Sigmoid colon (tissue), 6 donors: ENCODE measurements at regions not wholly inside any gene's neighbourhood (a gene's known extent, or its start where the extent isn't known, plus 50 kb on each side); places are given as distances from the start of the nearest gene placed in this dataset.

Experiments used
- DNase-seq: peaks from one replicate; pipeline ENCODE4 v3.0.0-alpha.2; 2019
- H3K27ac ChIP-seq, 4 donors: fragments of 200-600 bp; sonication (generic); one replicate each; pipeline ENCODE4 v1.5.1; 2016 to 2019; ENCODE audit warnings: mild to moderate bottlenecking in 1 of 4
- H3K27me3 ChIP-seq, 3 donors: fragments of 200-600 bp; sonication (generic); one replicate each; pipeline ENCODE4 v1.5.1; 2019; ENCODE audit warnings: mild to moderate bottlenecking in 1 of 3
- H3K36me3 ChIP-seq, 4 donors: fragments of 200-600 bp; sonication (generic); one replicate each; pipeline ENCODE4 v1.5.1; 2016 to 2019
- H3K4me1 ChIP-seq, 4 donors: fragments of 200-600 bp; sonication (generic); one replicate each; pipeline ENCODE4 v1.5.1; 2017 to 2019
- H3K4me3 ChIP-seq, 4 donors: fragments of 200-600 bp; sonication (generic); one replicate each; pipeline ENCODE4 v1.5.1; 2017 to 2019; ENCODE audit warnings: mild to moderate bottlenecking in 2 of 4, moderate library complexity in 1 of 4
- H3K9me3 ChIP-seq, 4 donors: fragments of 200-600 bp in 3 of 4; sonication (generic) in 3 of 4; one replicate each; pipeline versions ENCODE4 v1.5.1 to v1.6.1; 2013 to 2019
- EP300 ChIP-seq, 4 donors: sonication (generic); formaldehyde crosslinking; IDR thresholded peaks; one replicate each; pipeline ENCODE4 v1.6.1; 2017; ENCODE audit warnings: antibody characterized with exemption in 4 of 4
- POLR2A ChIP-seq, 2 donors: fragments of 450-650 bp; IDR thresholded peaks; one replicate each; pipeline ENCODE4 v1.6.1; 2016; ENCODE audit warnings: antibody characterized with exemption in 2 of 2, mild to moderate bottlenecking in 2 of 2, moderate library complexity in 2 of 2
- POLR2AphosphoS5 ChIP-seq, 4 donors: sonication (generic); formaldehyde crosslinking; IDR thresholded peaks; one replicate each; pipeline ENCODE4 v1.6.1; 2017; ENCODE audit warnings: antibody characterized with exemption in 4 of 4
- WGBS, 2 donors: extraction: QIAGEN DNeasy Blood & Tissue Kit; methylation state at CpG; one replicate each; pipeline ENCODE4 v1.1.7; 2013; 5-methylcytosine and 5-hydroxymethylcytosine counted together
- intact Hi-C: fragments of 100-400 bp; cut with DNase I; formaldehyde crosslinking; loops from one replicate; pipeline ENCODE4 v1.15.1; 2023
- TF ChIP-seq, protein P1 (sequence below), 4 experiments: fragments of 450-650 bp in 3 of 4; fragments of 200-600 bp in 1 of 4; IDR thresholded peaks; one replicate each; pipeline ENCODE4 v1.5.1; 2016 to 2019; ENCODE audit warnings: antibody characterized with exemption in 4 of 4, mild to moderate bottlenecking in 3 of 4, moderate library complexity in 2 of 4
- donor health status: healthy with polysubstance abuse.
- donor health status: healthy.

DNA sequence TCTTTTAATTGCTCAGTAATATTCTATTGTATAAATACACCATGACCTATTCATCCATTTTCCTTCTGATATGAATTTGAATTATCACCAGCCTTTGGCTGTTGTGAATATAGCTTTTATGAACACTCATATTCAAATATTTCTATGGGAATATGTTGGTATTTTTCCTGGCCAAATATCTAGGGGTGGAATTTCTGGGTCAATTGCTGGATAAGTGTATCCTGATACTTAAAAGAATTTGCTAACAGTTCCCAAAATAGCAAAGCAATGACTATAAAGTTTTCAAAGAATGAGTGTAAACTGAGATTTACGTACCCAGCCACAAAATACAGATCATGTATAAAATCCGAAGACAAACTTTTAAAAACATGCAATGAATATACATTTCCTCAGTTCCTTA, 148.7 kb upstream of the CLEC14A start:
- H3K4me1 ChIP-seq, result peaks cover 0 to 9% (median 6%) of the 10 kb centered on the region in 4 donors
- TF ChIP-seq POLR2AphosphoS5 (IDR thresholded peaks at IDR 0.05), result no peak
- TF ChIP-seq POLR2A (IDR thresholded peaks at IDR 0.05), result no peak
- TF ChIP-seq, protein P1, sequence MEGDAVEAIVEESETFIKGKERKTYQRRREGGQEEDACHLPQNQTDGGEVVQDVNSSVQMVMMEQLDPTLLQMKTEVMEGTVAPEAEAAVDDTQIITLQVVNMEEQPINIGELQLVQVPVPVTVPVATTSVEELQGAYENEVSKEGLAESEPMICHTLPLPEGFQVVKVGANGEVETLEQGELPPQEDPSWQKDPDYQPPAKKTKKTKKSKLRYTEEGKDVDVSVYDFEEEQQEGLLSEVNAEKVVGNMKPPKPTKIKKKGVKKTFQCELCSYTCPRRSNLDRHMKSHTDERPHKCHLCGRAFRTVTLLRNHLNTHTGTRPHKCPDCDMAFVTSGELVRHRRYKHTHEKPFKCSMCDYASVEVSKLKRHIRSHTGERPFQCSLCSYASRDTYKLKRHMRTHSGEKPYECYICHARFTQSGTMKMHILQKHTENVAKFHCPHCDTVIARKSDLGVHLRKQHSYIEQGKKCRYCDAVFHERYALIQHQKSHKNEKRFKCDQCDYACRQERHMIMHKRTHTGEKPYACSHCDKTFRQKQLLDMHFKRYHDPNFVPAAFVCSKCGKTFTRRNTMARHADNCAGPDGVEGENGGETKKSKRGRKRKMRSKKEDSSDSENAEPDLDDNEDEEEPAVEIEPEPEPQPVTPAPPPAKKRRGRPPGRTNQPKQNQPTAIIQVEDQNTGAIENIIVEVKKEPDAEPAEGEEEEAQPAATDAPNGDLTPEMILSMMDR (IDR thresholded peaks at IDR 0.05), result no peak
- TF ChIP-seq EP300 (IDR thresholded peaks at IDR 0.05), result no peak
- intact Hi-C loops, result no loop called here
- H3K36me3 ChIP-seq, result no peaks in the 10 kb centered on the region
- no peaks in the 10 kb centered on the region for H3K27me3 ChIP-seq
- no peak overlapping the region for H3K4me3 ChIP-seq
- no peak for DNase-seq
- 71 to 76% methylated on average over 2 of the region's 2 CpGs for WGBS, 2 donors
- H3K9me3 ChIP-seq, result no peaks in the 10 kb centered on the region
- no peak overlapping the region for H3K27ac ChIP-seq

DNA sequence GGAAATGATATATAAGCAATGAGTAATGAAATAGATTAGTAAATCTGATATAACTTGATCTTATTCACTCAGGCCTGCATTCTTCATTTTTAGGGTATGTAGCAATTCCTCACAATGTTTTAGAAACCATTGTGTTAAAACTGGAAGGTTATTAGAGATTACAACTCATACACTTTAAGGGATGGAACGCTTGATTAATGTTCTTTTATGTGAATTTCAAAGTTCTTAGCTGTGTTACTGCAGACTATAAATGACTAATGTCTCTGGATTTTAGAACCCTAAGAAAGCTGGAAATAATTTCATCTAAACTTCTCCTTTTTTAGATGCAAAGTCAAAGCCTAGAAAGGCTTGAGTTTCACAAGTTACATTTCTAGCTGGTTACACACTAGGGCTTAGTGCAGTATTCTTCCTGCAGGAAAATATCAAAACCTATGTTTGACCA, 148.2 kb upstream of the CLEC14A start:
- no peak overlapping the region for H3K27ac ChIP-seq
- H3K4me1 ChIP-seq, result peaks cover 0 to 9% (median 6%) of the 10 kb centered on the region in 4 donors
- DNase-seq, result no peak
- WGBS, 2 donors, result 71 to 75% methylated on average over 1 of the region's 1 CpG
- no peaks in the 10 kb centered on the region for H3K36me3 ChIP-seq
- H3K27me3 ChIP-seq, result no peaks in the 10 kb centered on the region
- TF ChIP-seq POLR2A (IDR thresholded peaks at IDR 0.05) (no peak), POLR2AphosphoS5 (IDR thresholded peaks at IDR 0.05) (no peak), EP300 (IDR thresholded peaks at IDR 0.05) (no peak)
- TF ChIP-seq, protein P1 (IDR thresholded peaks at IDR 0.05), result no peak
- H3K9me3 ChIP-seq, result no peaks in the 10 kb centered on the region
- intact Hi-C loops, result no loop called here
- H3K4me3 ChIP-seq, result no peak overlapping the region

GRCh38 chr14:38400751-38401150, 144.9 kb upstream of the CLEC14A start:
- WGBS, 2 donors, result 25 to 62% methylated on average over 3 of the region's 3 CpGs
- H3K4me1 ChIP-seq, result peaks cover 0 to 8% (median 4%) of the 10 kb centered on the region in 4 donors

DNA sequence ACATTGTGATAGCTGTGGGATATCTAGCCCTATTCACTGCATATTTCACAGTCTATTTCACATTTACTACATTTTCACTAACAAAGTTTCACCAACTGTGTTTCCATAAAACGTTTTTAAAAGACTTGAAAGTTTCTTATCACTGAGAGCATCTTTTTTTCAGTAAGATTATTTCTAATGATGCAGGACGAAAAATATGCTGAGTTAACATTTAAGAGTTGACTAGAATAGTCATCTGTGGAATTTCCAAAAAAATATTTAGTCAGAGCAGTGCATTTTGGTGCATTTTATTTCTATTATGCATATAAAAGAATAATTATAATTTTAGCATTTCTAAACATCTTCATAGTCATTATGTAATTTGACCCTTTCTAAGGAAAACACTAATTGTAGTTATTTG, 143.8 kb upstream of the CLEC14A start:
- DNase-seq, result no peak
- intact Hi-C loops, result no loop called here
- 39 to 47% methylated on average over 2 of the region's 2 CpGs for WGBS, 2 donors

More at GRCh38 chr14:38400751-38401150, 144.9 kb upstream of the CLEC14A start:
- Histone ChIP-seq H3K9me3 (no peaks in the 10 kb centered on the region), H3K27ac (no peak overlapping the region), H3K36me3 (no peaks in the 10 kb centered on the region), H3K4me3 (no peak overlapping the region), H3K27me3 (no peaks in the 10 kb centered on the region)
- TF ChIP-seq POLR2AphosphoS5 (IDR thresholded peaks at IDR 0.05), result no peak
- intact Hi-C loops, result no loop called here
- DNase-seq, result no peak

GRCh38 chr14:38394767-38395166, 138.9 kb upstream of the CLEC14A start:
- Histone ChIP-seq H3K27me3 (no peaks in the 10 kb centered on the region), H3K4me3 (no peak overlapping the region), H3K4me1 (peaks cover 0 to 20% (median 15%) of the 10 kb centered on the region in 4 donors), H3K36me3 (no peaks in the 10 kb centered on the region), H3K27ac (no peak overlapping the region), H3K9me3 (no peaks in the 10 kb centered on the region)
- no peak for TF ChIP-seq POLR2A (IDR thresholded peaks at IDR 0.05)
- TF ChIP-seq EP300 (IDR thresholded peaks at IDR 0.05), result no peak
- TF ChIP-seq, protein P1 (IDR thresholded peaks at IDR 0.05), result no peak
- no peak for TF ChIP-seq POLR2AphosphoS5 (IDR thresholded peaks at IDR 0.05)
- no peak for DNase-seq
- intact Hi-C loops, result no loop called here

More for the DNA sequence above, 143.8 kb upstream of the CLEC14A start:
- TF ChIP-seq POLR2AphosphoS5 (IDR thresholded peaks at IDR 0.05), result no peak
- TF ChIP-seq EP300 (IDR thresholded peaks at IDR 0.05), result no peak
- no peak for TF ChIP-seq POLR2A (IDR thresholded peaks at IDR 0.05)
- TF ChIP-seq, protein P1 (IDR thresholded peaks at IDR 0.05), result no peak
- H3K27me3 ChIP-seq, result no peaks in the 10 kb centered on the region
- no peak overlapping the region for H3K27ac ChIP-seq
- H3K4me1 ChIP-seq, result peaks cover 0 to 4% (median 2%) of the 10 kb centered on the region in 4 donors
- no peaks in the 10 kb centered on the region for H3K36me3 ChIP-seq
- H3K4me3 ChIP-seq, result no peak overlapping the region
- H3K9me3 ChIP-seq, result no peaks in the 10 kb centered on the region
